ENCODE measurements at regions not wholly inside any gene's neighbourhood (a gene's known extent, or its start where the extent isn't known, plus 50 kb on each side); places are given as distances from the start of the nearest gene placed in this dataset.

- no peak for TF ChIP-seq ZNF687 (CRISPR knock-in tag; IDR thresholded peaks at IDR 0.05)
- TF ChIP-seq HNRNPK (IDR thresholded peaks at IDR 0.05; ENCODE audit: low read depth, low read length, poor library complexity, severe bottlenecking), result no peak
- TF ChIP-seq MYNN (CRISPR knock-in tag; IDR thresholded peaks at IDR 0.05; ENCODE audit: low read depth), result no peak
- no peak for TF ChIP-seq XBP1 (CRISPR knock-in tag; IDR thresholded peaks at IDR 0.05)
- TF ChIP-seq NFAT5 (CRISPR knock-in tag; IDR thresholded peaks at IDR 0.05), result no peak
- TF ChIP-seq ZNF766 (CRISPR knock-in tag; IDR thresholded peaks at IDR 0.05; ENCODE audit: borderline replicate concordance), result no peak
- no peak for TF ChIP-seq IKZF4 (CRISPR knock-in tag; IDR thresholded peaks at IDR 0.05; ENCODE audit: borderline replicate concordance, low read depth, not compliant biosample characterization)
- TF ChIP-seq SMYD3 (CRISPR knock-in tag; IDR thresholded peaks at IDR 0.05), result no peak
- no peak for TF ChIP-seq ZNF784 (CRISPR knock-in tag; IDR thresholded peaks at IDR 0.05; ENCODE audit: borderline replicate concordance)
These were observed 753.3 kb upstream of the ZNF608 start (continued) for GRCh38 chr5:125499636-125500332.

Data from HepG2 (cell line).